ENCODE measurements at regions not wholly inside any gene's neighbourhood (a gene's known extent, or its start where the extent isn't known, plus 50 kb on each side); places are given as distances from the start of the nearest gene placed in this dataset.
"Not testable (repeated sequence)": the region's sequence is repeated elsewhere in the genome, so short reads cannot be mapped to it uniquely, and the experiment has no call there.

- no peaks in the 10 kb centered on the region for H3K36me3 ChIP-seq
- no peaks in the 10 kb centered on the region for H3K27me3 ChIP-seq
- H3K4me3 ChIP-seq = no peak overlapping the region
- H3K9me3 ChIP-seq = no peaks in the 10 kb centered on the region
- intact Hi-C loops (cut with DNase I) = no loop called here
- DNase-seq (ENCODE audit: low spot score in 2 of 2) = no peak
- no peak overlapping the region for H3K27ac ChIP-seq
- TF ChIP-seq CTCF (IDR thresholded peaks at IDR 0.05) = no peak
- H3K4me1 ChIP-seq = no peaks in the 10 kb centered on the region
Measured at GRCh38 chr20:46785958-46786357, 76.5 kb downstream of the SLC2A10 start.

- DNase-seq (ENCODE audit: low spot score in 2 of 2) = no peak
- Histone ChIP-seq H3K36me3 (no peaks in the 10 kb centered on the region), H3K4me1 (no peaks in the 10 kb centered on the region), H3K27ac (no peak overlapping the region), H3K4me3 (no peak overlapping the region), H3K27me3 (no peaks in the 10 kb centered on the region), H3K9me3 (no peaks in the 10 kb centered on the region)
- no peak for TF ChIP-seq CTCF (IDR thresholded peaks at IDR 0.05)
- intact Hi-C loops (cut with DNase I) = no loop called here
Measured at GRCh38 chr20:46786566-46786965, 77.1 kb downstream of the SLC2A10 start.

- DNase-seq (ENCODE audit: low spot score in 2 of 2) = no peak
- H3K27me3 ChIP-seq = no peaks in the 10 kb centered on the region
- no peaks in the 10 kb centered on the region for H3K4me1 ChIP-seq
- H3K27ac ChIP-seq = no peak overlapping the region
- no peaks in the 10 kb centered on the region for H3K9me3 ChIP-seq
- intact Hi-C loops (cut with DNase I) = no loop called here
- no peaks in the 10 kb centered on the region for H3K36me3 ChIP-seq
- no peak for TF ChIP-seq CTCF (IDR thresholded peaks at IDR 0.05)
- no peak overlapping the region for H3K4me3 ChIP-seq
Measured at GRCh38 chr20:46787991-46788762, 78.7 kb downstream of the SLC2A10 start.

GRCh38 chr20:46788763-46789091 is 79.3 kb downstream of the SLC2A10 start:
- H3K9me3 ChIP-seq; H3K27ac ChIP-seq; intact Hi-C loops (cut with DNase I); DNase-seq (ENCODE audit: low spot score in 2 of 2); H3K4me1 ChIP-seq; H3K27me3 ChIP-seq; H3K4me3 ChIP-seq; H3K36me3 ChIP-seq: not testable (repeated sequence)

- TF ChIP-seq CTCF (IDR thresholded peaks at IDR 0.05) = no peak
- no peaks in the 10 kb centered on the region for H3K36me3 ChIP-seq
- no peaks in the 10 kb centered on the region for H3K9me3 ChIP-seq
- DNase-seq (ENCODE audit: low spot score in 2 of 2) = no peak
- H3K4me1 ChIP-seq = no peaks in the 10 kb centered on the region
- H3K27me3 ChIP-seq = no peaks in the 10 kb centered on the region
- H3K27ac ChIP-seq = no peak overlapping the region
- H3K4me3 ChIP-seq = no peak overlapping the region
- intact Hi-C loops (cut with DNase I) = no loop called here
Measured at GRCh38 chr20:46789339-46790028, 80.0 kb downstream of the SLC2A10 start.

- H3K4me1 ChIP-seq = no peaks in the 10 kb centered on the region
- no peak overlapping the region for H3K27ac ChIP-seq
- no peaks in the 10 kb centered on the region for H3K9me3 ChIP-seq
- DNase-seq (ENCODE audit: low spot score in 2 of 2) = no peak
- H3K4me3 ChIP-seq = no peak overlapping the region
- H3K36me3 ChIP-seq = no peaks in the 10 kb centered on the region
- intact Hi-C loops (cut with DNase I) = no loop called here
- no peaks in the 10 kb centered on the region for H3K27me3 ChIP-seq
- TF ChIP-seq CTCF (IDR thresholded peaks at IDR 0.05) = no peak
Measured at GRCh38 chr20:46791722-46792416, 82.4 kb downstream of the SLC2A10 start.

All from ascending aorta (tissue), 2 donors.